GM19043 (cell line): ENCODE measurements at regions not wholly inside any gene's neighbourhood (a gene's known extent, or its start where the extent isn't known, plus 50 kb on each side); places are given as distances from the start of the nearest gene placed in this dataset.

Experiments
- ATAC-seq: cut with Tn5 transposase; IDR thresholded peaks from one replicate; pipeline ENCODE4 v1.9.1; 2021; ENCODE audit warnings: low read depth; ENCODE audit not compliant: unreplicated experiment

DNA sequence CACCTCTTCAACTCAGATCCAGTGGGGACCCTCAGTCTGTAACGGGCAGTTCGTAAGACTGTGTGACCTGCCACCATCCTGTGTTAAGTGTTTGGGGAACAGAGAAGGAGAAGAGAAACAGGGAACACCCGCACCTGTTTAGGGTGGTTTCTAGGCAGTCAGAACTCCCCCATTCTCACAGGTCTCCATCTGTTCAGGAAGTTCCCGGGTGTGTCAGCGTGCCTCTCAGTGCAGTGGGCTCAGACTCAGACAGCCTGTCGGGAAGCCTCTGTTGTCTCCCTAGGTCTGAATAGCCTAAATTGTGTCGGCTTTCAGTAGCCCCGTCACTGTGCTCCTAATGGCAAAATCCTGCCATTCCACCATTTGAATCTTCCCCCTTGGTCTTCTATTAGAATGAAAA is 256.6 kb downstream of the LOXHD1 start:
- ATAC-seq = no peak

DNA sequence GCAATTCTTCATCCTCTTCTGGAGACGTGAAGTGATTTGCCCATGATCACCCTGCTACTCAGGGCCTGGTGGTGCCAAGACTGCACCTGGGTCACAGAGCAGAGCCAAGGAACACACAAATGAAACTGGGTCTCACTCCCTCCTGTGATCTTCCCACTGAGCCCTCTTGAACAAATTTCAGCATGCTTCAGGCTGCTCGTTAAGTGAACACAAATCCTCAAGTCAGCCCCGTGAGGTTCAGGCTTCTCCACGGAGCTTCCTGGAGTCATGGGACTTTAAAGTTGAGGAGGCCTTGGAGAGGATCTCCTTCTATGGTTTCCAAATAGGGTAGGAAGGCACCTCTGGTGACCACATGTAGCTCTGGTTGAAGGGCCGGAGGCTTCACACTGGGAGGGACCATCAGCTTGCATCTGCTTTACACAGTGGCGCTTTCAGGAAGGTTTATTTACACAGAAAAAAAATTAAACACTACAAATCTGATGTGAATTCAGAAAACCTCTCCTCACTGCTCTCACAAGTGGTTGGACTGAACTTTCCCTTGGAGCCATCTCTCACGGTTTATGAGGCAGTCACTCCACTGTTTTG is 255.4 kb downstream of the LOXHD1 start:
- no peak for ATAC-seq

DNA sequence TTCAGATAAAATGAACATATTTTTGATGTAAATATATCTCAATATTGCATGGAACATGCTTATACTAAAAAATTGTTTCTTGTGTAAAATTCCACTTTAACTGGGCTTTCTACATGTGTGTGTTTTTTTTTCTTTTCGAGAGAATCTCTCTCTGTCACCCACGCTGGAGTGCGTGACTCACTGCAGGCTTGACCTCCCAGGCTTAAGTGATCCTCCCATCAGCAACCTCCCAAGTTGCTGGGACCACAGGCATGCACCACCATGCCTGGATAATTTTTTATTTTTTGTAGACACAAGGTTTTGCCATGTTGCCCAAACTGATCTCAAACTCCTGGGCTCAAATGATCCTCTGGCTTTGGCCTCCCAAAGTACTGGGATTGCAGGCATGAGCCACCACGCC is 254.6 kb downstream of the LOXHD1 start:
- ATAC-seq = no peak

DNA sequence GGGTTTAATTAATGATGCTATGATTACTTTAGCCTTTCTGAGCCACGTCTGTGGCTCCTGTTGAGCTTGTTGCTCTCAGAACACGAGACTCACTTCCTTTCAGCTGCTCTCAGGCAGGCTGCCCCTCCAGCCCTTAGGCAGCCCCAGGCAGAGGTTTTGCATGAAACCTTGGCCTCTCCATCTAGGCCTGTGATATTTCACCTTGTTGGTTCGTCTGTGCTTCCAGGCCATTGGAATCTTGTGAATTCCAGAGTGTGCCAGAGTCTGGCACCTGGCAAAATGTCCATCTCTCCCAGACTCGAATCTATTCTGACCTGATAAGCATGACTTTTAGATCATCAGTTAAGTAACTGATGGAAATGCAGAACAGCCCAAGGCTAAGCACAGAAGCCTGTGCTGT is 254.1 kb downstream of the LOXHD1 start:
- no peak for ATAC-seq

DNA sequence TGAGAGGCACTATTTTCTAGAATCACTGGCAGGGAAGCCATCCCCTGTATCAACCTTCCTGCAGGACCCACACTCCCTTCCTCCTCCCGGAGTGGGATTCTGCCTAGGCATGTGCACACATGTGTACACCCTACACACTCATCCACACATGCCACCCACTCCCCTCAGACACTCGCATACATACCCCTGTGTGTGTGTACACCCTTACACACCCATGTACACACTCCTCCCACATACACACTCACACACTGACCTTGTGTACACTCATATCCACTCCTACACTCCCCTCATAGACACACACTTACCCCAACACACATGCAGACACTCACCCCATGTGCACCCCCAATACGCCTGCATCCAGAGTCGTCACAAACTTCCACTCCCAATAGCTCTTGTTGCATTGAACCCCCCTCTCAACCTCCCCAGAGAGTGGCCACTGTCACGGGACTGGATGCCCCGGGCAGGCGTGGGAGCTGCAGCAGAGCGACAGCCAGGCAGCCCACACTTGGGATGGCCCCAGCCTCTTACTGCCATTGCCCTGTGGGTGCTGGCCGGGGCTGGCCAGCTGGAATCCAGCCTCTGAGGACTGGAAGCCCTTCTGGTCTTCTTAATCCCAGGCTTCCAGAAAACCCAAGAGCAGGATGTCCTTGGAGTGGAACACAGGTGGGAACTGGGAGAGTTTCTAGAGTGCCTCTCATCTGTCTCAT is 251.0 kb downstream of the LOXHD1 start:
- ATAC-seq = no peak

DNA sequence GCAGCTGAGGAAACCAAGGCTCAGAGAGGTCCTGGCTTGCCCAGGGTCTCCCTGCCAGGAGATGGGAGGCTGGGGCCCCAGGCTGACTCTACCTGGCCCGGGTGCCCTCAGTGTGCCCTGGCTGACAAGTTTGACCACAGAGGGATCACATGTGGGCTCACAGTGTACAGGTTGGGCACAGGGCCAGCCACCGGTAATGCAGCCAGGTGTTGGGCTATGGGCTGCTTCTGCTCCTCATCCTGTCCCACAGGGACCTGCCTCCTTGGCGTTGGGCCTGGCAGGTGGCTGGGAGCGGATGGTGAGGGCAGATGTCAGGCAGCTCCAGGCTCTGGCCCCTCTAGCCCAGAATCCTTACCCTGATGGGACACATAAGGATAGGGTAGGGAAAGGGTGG is 250.5 kb downstream of the LOXHD1 start:
- ATAC-seq = no peak

DNA sequence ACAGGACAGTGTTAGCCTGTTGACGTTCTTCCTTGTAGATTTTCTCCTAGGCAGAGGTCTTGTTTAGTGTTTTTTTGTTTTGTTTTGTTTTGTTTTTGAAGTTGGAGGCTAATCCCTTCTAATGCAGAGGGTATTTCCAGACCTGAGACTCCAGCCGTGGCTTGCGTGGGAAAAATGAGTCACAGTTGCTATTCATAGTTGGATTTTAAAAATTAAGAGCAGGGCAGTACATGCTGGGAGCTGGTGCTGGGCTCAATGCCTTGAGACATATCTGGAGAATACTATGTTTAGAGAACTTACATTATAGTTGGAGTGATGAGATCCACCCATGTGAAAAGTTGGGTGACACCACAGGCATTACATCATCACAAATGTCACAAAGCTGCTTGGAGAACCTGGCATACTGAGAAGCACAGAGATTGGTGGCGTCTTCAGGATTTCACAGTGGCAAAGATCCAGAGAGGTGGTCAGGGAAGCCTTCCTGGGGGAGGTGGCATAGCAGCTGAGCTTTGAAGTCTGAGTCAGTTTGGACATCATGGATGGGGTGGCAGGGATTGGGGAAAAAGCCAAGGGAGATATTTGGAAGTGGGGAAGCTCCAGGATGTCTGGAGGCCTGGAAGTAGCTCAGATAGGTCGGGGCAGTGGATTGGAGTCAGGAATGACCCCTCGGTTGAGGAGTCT is 249.4 kb downstream of the LOXHD1 start:
- ATAC-seq = no peak

DNA sequence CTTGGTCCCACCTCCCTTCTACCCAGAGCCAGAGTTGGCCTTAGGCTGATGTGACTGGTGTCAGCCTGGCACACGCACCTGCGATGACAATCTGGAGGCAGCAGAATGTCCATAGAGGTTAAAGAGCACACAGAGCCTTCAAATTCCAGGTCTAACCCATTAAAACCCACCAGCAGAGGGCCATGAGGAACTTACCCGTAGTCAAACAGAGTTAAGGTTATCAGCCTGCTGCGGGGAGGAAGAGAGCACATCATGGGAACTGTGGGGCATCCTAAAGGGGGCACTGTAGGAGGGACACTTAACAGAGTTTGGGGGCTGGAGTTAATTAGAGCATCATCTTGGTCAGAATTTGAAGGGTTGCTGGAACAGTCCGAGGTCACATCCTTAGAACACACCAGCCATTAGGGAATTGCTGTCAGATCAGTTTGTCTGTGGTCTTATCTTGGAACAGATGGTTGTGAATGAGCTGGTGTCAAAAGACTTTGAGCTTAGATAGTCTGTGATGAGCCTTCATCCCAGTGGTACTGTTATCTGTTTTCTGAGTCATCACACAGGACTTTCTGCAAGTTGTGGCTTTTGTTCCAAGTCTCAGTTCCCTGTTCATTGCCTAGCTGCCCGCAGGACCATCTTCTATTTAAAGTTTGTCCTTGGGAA is 248.6 kb downstream of the LOXHD1 start:
- ATAC-seq = no peak

DNA sequence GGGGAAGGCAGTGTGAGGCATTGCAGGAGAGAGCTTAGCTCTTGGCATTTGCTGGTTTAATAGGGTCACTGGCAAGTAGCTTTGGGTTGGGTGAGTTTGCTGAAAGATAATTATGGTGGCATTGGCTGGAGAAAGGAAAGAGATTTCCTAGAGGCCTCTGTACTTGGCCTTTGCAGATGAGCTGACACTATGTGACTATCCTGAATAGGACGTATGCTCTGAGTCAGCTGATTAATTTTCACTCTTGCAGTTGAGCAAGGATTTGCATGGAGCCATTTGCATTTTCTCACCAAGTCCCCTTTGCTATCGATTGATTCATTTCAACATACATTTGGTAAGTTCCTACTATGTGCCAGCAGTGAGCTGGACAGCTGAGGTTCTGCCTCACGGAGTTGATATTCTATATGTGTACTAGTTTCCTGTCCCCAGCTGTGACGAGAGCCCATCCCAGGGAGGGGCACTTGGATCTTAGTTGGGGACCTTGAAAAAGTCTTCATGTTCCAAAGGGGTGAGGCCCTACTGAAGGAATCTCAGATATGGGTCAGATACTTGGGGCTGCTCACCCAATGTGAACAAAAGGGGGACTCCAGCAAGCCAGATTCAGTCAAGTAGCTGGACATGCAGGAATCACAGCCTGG is 245.7 kb downstream of the LOXHD1 start:
- ATAC-seq = no peak

DNA sequence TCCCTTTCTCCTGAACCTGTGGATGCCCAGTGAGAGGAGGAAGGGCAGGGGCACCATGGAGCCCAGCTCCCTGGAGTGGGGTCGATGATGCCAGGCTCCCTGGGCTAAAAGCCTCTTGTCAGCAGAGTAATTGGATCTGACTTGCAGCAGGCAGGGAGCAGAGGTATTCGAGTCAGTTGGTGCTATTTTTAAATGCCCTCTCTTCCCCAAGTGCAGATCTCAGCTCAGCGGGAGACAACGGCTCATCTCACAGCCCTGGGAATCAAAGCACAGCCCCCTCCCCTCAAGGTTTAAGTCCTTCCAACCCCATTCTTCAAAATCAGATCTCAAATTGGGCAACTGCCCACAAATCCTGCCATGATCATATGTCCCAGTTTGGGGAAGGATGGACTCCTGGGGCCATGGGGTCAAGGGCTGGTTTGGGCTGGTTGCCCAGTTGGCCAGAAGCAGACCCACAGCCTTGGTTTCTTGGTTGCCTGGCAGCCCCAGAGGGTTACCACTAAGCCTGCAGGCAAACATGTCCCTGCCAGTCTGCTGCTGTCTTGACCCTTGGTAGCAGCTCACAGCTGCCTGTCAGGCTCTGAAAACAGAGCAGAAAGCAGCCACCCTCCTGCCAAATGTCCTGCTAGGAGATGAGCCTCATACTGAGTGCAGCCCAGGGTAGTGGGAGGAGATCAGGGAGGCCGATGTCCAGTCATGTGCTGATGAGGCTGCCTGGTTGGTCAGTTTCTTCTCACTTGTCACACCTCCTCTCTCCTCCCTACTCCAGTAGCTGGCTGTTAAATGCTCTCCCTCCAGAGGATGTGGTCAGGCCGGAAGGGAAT is 244.9 kb downstream of the LOXHD1 start:
- no peak for ATAC-seq

DNA sequence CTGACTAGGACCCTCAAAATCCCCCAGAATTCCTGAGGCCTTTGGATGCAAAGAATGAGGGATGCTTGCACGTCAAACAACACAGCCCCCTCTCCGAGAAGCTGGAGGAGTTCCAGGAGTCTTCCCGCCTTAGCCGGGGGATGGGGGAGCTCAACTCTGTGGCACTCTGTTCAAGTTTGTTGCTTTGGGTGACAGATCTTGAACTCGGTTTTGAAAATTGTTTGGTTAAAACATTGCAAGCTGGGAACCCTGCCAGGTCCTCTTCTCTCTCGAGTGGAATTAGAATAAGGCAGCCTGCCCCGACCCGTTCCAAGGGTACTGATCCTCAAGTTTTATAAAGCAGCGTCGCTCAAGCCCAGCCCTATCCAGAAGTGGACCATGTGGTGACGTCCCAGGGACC is 244.1 kb downstream of the LOXHD1 start:
- ATAC-seq = no peak

DNA sequence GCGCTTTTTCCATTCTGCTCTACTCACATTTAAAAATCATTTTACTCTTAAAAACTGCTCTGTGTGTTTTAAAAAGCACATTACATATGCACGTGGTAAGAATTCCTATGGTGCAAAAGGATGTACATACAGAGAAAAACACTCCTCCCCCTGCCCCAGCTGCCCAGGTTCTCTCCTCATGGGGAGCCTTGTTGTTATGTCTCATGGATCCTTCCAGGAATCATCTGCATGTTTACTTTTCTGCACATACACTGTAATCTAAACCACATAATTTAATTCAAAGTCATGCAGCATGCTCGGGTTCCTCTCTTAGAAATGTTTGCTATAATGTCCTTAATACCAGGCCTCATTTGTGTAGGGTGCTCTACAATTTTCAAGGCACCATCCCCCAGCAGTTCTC is 243.3 kb downstream of the LOXHD1 start:
- ATAC-seq = no peak

DNA sequence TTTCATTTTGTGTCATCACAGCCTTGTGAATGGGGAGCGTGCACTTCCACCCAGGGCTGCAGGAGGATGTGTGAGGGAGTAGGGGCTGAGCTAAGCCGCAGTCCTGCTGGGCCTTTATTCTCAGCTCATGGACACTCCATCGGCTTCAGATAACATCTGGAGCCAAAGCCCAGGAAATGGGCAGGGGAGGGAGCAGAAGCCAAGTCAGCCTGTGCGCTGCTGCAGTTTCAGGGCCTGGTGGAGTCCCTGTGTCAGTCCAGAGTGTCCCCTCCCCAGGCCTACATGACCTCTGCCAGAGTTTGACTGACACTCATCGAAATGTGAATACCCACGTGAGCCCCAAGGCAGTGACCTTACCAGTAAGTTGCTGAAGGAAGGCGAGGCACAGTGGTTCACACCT is 242.2 kb downstream of the LOXHD1 start:
- no peak for ATAC-seq

DNA sequence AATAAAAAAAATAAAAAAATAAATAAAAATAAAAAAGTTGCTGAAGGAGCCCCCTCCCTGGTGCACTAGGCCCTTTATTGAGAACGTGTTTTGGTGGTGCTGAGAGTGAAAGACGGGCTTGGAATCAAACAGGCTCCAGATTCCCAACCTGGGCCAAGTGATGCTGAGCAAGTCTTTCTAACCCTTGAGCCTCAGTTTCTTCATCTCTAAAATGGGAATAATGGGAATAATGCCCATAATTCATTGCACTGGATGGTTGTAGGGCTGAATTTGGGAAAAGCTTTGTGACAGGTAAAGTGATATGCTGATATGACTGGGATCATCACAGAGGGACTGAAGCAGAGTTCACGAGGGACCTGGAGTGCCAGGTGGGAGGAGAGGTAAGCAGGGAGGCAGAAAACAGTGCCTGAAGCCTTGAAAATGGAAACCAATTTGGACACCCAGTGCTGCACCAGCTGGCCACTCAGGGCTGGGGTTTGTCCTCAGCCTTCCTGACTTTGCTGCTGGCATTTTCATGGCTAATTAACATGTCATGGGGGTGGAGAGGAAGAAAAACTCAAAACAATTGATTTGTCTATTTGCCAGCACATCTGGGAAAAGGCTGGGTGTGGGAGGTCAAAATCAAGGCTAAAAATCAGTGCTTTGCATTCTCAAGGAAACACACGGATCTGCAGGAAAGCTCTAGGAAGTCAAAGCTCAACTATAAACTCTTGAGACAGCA is 241.3 kb downstream of the LOXHD1 start:
- ATAC-seq = no peak

DNA sequence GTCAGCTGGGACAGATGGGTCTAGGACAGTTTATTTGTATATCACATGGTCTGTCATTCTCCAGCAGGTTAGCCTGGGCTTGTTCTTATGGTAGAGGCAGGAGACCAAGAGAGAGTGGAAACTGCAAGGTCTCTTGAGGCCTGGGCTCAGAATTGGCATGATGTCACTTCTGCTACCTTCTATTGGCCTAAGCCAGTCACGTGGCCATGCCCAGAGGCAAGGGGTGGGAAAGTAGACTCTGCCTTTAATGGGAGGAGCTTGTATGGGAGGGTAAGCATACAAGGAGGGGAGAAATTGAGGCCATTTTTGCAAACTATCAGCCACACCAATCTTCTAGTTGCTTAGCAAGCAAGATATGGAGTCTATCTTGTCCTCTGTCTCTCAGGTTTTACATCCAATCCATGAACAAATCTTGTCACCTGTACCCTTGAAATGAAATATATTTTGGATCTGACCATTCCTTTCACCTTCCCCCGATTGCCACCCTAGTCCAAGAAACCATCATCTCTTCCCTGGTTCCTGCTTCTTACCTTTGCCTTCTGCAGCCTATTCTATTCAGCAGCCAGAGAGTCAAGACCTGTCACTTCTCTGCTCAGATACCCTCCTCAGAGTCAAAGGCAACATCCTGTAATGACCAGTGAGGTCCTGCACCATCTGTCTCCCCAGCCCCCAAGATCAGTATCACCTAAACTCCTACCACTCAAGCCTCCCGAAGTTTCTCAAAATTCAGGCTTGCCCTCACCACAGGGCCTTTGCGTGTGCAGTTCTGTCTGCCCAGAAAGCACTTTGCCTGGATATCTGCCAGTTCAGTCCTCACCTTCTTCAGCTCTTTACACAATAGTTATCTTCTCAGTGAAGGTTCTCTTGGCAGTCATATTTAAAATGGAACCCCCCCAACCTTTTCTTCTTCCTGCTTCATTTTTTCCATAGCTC is 240.0 kb downstream of the LOXHD1 start:
- peak; percentile 47 for ATAC-seq

DNA sequence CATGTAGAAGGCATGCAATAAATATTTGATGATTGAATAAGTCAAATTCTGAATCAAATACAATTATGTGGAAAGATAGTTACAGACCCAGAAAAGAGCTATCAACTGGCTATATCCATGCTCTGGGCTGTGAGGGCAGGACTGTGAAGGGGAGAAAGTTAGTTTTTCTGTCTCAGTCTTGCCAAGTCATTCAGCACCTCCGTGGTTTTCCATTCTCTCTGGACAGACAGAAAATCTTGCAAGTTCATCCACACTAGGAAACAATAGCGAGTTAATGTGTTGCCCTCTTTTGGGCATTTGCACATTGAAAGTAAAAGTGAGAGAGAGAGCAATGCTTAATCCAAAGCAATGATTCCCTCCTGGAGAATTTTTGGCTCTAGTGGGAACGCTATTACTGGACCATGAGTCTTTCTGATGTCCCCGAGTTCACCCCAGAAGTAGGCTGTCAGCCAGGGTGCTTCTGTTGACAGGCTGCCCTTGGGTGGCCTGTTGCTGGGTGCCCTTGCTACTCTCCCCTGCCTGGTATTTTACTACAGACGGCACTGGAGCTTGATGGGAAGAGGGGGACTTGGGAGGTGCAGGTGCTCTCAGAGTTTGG is 238.3 kb downstream of the LOXHD1 start:
- ATAC-seq = no peak

DNA sequence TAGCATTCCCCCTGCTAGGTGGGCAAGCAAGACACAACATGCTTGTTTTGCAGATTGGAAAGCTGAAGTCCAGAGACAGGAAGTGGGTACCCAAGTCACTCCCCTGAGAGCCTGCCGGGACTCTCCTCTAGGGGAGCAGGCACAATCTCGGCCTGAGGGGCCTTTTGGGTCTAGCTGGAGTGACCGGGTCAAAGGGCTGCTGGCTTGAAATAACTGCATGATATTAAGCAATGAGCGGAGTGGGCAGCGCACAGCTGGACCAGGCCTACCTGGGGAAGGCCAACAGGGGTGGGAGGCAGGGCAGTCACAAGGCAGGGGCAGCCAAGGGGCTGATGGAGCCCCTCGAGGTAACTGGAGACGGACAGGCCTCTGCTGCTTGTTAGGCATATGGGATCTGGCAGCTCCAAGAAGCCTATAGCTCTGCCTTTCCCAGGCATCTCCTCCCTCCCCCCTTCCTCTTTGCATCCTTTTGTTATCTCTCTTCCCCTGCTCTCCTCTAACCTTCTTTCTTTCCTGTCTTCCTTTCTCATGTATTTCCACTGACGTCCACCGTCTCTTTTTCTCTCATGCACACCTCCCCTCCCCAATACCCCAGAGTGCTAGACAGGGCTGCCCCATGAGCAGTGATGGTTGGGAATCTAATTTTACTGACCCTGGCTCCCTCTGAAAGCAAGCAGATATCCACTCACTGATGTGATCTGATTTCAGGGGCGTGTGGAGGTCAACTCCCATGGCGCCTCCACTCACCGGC is 237.5 kb downstream of the LOXHD1 start:
- no peak for ATAC-seq
